ENCODE measurements at regions not wholly inside any gene's neighbourhood (a gene's known extent, or its start where the extent isn't known, plus 50 kb on each side); places are given as distances from the start of the nearest gene placed in this dataset.

- TF ChIP-seq REST (IDR thresholded peaks at IDR 0.05; ENCODE audit: insufficient replicate concordance, low read depth), result no peak
- TF ChIP-seq CTCF (IDR thresholded peaks at IDR 0.05; ENCODE audit: insufficient read depth, low read length), result no peak
- no peak for TF ChIP-seq SPI1 (IDR thresholded peaks at IDR 0.05; ENCODE audit: borderline replicate concordance, low read depth)
- DNase-seq (ENCODE audit: low read depth in 1 of 2, low spot score in 1 of 2), result no peak
- Histone ChIP-seq H3K4me3 (replicated peaks; ENCODE audit: insufficient read depth, low read length) (no peak overlapping the region), H3K27ac (replicated peaks) (no peak overlapping the region), H3K27me3 (ENCODE audit: insufficient read depth, poor library complexity, severe bottlenecking) (no peaks in the 10 kb centered on the region)
Measured at GRCh38 chr4:11166034-11166433, 262.7 kb downstream of the HS3ST1 start.

GRCh38 chr4:11165052-11165451 is 263.6 kb downstream of the HS3ST1 start:
- Histone ChIP-seq H3K27ac (replicated peaks) (no peak overlapping the region), H3K4me3 (replicated peaks; ENCODE audit: insufficient read depth, low read length) (no peak overlapping the region), H3K27me3 (ENCODE audit: insufficient read depth, poor library complexity, severe bottlenecking) (no peaks in the 10 kb centered on the region)
- no peak for DNase-seq (ENCODE audit: low read depth in 1 of 2, low spot score in 1 of 2)
- no peak for TF ChIP-seq GABPA (IDR thresholded peaks at IDR 0.05; ENCODE audit: low read depth)
- TF ChIP-seq POLR2AphosphoS5 (IDR thresholded peaks at IDR 0.05; ENCODE audit: low read depth), result no peak
- TF ChIP-seq CTCF (IDR thresholded peaks at IDR 0.05; ENCODE audit: insufficient read depth, low read length), result no peak
- TF ChIP-seq REST (IDR thresholded peaks at IDR 0.05; ENCODE audit: insufficient replicate concordance, low read depth), result no peak
- TF ChIP-seq SPI1 (IDR thresholded peaks at IDR 0.05; ENCODE audit: borderline replicate concordance, low read depth), result no peak

GRCh38 chr4:11160288-11160687 is 268.4 kb downstream of the HS3ST1 start:
- no peaks in the 10 kb centered on the region for H3K27me3 ChIP-seq (ENCODE audit: insufficient read depth, poor library complexity, severe bottlenecking)
- no peak overlapping the region for H3K4me3 ChIP-seq (replicated peaks; ENCODE audit: insufficient read depth, low read length)
- no peak overlapping the region for H3K27ac ChIP-seq (replicated peaks)
- TF ChIP-seq REST (IDR thresholded peaks at IDR 0.05; ENCODE audit: insufficient replicate concordance, low read depth) (no peak), POLR2AphosphoS5 (IDR thresholded peaks at IDR 0.05; ENCODE audit: low read depth) (no peak), CTCF (IDR thresholded peaks at IDR 0.05; ENCODE audit: insufficient read depth, low read length) (no peak), GABPA (IDR thresholded peaks at IDR 0.05; ENCODE audit: low read depth) (no peak), SPI1 (IDR thresholded peaks at IDR 0.05; ENCODE audit: borderline replicate concordance, low read depth) (no peak)
- DNase-seq (ENCODE audit: low read depth in 1 of 2, low spot score in 1 of 2), result no peak
